ENCODE measurements at regions not wholly inside any gene's neighbourhood (a gene's known extent, or its start where the extent isn't known, plus 50 kb on each side); places are given as distances from the start of the nearest gene placed in this dataset.

- TF ChIP-seq POLR2A (IDR thresholded peaks at IDR 0.05) (no peak), CTCF (IDR thresholded peaks at IDR 0.05) (no peak)
Observed at GRCh38 chr6:138657065-138657425, 116.5 kb upstream of the CCDC28A start.

Measured in uterus (tissue), 2 donors.